ENCODE measurements at regions not wholly inside any gene's neighbourhood (a gene's known extent, or its start where the extent isn't known, plus 50 kb on each side); places are given as distances from the start of the nearest gene placed in this dataset.

GRCh38 chr2:21281791-21282514, 158.2 kb downstream of the TDRD15 start:
- DNase-seq (ENCODE audit: low read depth) = no peak

GRCh38 chr2:21282515-21282898, 158.7 kb downstream of the TDRD15 start:
- DNase-seq (ENCODE audit: low read depth) = no peak

DNA sequence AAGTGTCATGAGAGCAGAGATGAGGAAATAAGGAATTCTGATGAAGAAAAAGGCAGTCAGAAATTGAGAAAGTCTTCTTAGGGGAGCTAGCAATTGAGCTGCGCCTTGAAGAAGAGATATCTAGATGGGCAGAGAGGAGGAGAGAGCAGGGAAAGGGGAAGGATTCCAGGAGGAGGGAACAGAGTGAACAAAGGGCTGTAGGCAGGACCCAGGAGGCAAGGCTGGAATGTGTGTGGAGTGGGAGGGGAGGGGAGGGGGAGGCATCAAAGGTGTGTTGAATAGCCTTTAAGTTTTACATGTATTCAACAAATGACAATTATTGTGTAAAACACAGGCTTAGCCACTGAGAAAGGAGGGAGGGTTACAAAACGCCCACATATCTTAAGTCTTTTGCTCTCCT, 164.5 kb downstream of the TDRD15 start:
- no peak for DNase-seq (ENCODE audit: low read depth)

DNA sequence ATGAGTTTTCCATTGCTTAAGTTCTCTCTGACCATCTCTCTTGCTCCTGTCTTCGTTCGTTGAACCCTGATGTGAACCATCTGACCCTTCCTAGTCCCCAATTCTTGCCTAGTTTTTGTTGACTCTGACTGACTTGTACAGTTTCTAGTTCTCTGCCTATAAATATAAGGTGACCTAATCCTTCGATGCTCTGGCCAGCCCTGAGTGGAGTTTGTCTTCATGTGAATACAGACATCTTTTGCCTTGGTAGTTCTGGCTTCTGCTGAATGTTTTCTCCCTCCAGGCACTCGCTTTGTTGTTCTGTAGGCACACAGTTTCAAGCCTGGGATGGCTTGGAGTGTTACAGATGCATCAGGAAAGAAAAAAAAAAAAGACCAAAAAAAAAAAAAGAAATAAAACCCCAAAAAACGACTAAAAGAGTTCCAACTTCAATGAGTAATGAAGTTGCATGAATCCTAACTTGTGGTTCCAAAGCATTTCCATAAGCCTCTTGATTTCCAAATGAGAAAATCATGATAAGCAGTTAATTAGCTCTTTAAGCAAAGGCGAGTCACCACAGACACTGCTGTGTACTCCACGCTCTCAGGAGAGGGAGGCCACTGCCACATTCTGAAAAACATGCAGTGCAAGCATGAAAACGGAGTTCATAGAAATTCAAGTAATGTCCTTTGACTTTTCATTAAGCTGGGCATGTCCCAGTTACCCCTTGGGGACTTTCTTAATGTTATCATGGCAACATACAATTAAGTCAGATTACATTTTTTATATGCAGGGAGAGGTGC, 165.2 kb downstream of the TDRD15 start:
- no peak for DNase-seq (ENCODE audit: low read depth)

- DNase-seq (ENCODE audit: low read depth) = no peak
Measured at GRCh38 chr2:21289551-21289950, 165.8 kb downstream of the TDRD15 start.

DNA sequence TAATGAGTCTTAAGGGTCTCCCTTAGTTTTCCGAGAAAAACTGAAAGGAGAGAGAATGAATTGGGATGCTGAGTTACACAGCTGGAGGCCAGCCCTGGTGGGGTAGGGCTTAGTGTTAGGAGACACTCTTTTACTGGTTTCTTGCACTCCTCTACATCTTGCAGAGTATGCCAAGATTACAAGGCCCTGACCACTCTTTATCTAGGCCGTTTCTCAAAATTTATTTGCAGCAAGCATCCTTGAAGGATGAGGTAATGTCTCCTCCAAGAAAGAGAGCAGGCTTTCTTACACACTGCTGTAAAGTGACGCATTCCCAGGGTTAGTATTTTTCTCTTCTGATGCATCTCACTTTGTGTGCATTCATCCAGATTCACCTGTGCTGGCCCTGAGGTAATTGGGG, 166.2 kb downstream of the TDRD15 start:
- no peak for DNase-seq (ENCODE audit: low read depth)

GRCh38 chr2:21291426-21291825, 167.7 kb downstream of the TDRD15 start:
- no peak for DNase-seq (ENCODE audit: low read depth)

- DNase-seq (ENCODE audit: low read depth) = no peak
Measured at GRCh38 chr2:21294446-21294845, 170.7 kb downstream of the TDRD15 start.

GRCh38 chr2:21299411-21299810, 175.6 kb downstream of the TDRD15 start:
- no peak for DNase-seq (ENCODE audit: low read depth)

- no peak for DNase-seq (ENCODE audit: low read depth)
Measured at GRCh38 chr2:21301871-21302455, 178.2 kb downstream of the TDRD15 start.

DNA sequence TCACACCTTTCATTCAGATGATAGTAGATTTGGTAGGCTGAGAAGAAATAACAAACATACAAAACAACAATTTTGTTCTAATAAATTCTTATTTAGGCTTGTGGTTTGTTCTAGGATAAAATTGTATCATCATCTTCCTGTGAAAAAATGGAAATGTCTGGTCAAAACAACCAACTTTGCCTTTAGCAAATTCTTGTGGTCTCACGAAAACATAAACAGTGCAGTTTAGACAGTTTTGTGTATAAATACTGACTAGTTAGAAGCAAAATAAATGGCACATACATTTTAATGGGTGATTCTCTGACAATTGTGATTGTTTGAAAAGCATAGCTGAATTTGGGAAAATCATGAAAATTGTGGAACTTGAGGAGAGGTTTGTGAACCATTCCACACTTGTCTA, 180.1 kb downstream of the TDRD15 start:
- no peak for DNase-seq (ENCODE audit: low read depth)

- no peak for DNase-seq (ENCODE audit: low read depth)
Measured at GRCh38 chr2:21305581-21305980, 181.8 kb downstream of the TDRD15 start.

DNA sequence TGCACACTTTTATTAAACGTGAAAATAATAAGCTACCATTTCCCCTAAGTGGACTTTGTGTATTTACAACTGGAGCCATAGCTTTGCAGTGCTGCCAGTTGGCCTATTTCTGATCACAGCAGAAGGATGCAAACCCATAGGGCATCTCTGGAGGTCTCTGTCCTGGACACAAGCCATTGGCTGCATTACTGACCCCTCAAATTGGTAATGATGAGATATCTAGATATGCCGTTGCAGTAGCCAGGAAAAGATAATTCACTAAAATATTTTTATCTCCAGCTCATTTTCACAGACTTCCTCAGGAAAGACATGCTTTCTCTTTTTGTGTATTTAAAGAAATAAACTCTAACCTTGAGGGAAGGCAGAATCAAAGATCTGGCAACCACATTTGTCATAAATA, 182.5 kb downstream of the TDRD15 start:
- DNase-seq (ENCODE audit: low read depth) = no peak

DNA sequence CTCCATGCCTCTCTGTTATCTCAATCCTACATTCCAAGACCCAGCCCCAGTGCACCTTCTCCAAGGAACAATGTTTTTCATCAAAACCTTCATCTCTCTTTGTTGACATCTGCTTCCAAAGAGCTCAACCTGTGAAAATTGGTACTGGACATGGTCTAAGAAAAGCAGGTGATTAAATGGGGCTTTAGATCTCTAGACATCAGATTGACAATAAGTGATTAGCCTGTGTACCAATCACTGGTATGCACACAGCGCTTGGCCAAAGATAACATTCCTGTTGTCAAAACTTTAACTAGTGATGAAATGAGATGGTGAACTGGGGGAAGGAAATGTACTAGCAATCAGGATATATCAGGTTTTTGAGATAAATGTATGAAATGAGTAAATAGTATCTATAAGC, 183.3 kb downstream of the TDRD15 start:
- DNase-seq (ENCODE audit: low read depth) = no peak

DNA sequence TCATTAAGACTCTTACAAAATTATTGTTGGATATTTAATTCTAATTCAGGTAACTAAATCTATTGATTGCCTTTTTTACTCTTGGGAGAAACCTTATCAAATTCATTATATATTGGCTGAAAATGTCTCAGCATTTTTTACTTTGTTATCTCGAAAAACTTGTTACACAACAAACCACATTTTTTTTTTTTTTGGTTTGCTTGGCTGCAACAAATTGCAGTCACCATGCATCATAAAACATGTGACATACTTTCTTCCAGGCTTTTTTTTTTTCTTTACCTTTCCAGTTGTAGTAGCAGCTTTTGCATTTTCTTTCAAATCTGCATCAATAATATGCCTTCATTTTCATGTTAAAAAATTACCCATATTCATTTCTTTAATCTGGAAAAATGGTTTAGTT, 186.7 kb downstream of the TDRD15 start:
- DNase-seq (ENCODE audit: low read depth) = no peak

GRCh38 chr2:21314322-21314835, 190.6 kb downstream of the TDRD15 start:
- DNase-seq (ENCODE audit: low read depth) = no peak

- peak; percentile 1 for DNase-seq (ENCODE audit: low read depth)
Measured at GRCh38 chr2:21317131-21317530, 193.4 kb downstream of the TDRD15 start.

- no peak for DNase-seq (ENCODE audit: low read depth)
Measured at GRCh38 chr2:21318263-21318662, 194.5 kb downstream of the TDRD15 start.

DNA sequence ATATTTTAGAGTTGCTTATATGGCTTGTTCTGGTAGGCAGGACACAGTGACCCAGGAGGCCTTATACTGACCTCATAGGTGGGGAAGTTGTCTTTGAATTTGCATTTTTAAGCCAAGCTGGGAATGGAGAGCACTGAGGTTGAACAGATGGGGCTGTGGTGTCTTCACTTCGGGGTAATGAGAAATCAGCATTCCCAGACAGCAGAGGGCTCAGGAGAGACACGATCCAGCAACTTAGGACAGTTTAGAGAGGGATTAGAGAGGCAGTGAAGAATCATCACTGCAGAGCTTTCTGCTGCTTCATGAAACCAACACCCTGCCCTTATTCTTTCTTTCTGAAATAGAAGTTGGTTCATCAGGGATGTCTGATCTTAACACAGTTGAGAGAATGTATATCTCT, 202.4 kb downstream of the TDRD15 start:
- no peak for DNase-seq (ENCODE audit: low read depth)

- no peak for DNase-seq (ENCODE audit: low read depth)
Measured at GRCh38 chr2:21328177-21328576, 204.4 kb downstream of the TDRD15 start.

GRCh38 chr2:21330786-21331391, 207.1 kb downstream of the TDRD15 start:
- DNase-seq (ENCODE audit: low read depth) = no peak

- DNase-seq (ENCODE audit: low read depth) = no peak
Measured at GRCh38 chr2:21331625-21332370, 208.0 kb downstream of the TDRD15 start.
